H1 (cell line): ENCODE measurements at regions not wholly inside any gene's neighbourhood (a gene's known extent, or its start where the extent isn't known, plus 50 kb on each side); places are given as distances from the start of the nearest gene placed in this dataset.

Experiments
- CTCF ChIA-PET: fragments of 300-600 bp; sonication (Branson Sonifier 250); formaldehyde crosslinking; loops from one replicate; lab custom pipeline; 2021; ENCODE audit not compliant: partially characterized antibody; lab: Charles Lee
- POLR2A ChIA-PET: fragments of 300-600 bp; sonication (Branson Sonifier 250); formaldehyde crosslinking; loops from one replicate; lab custom pipeline; 2021; ENCODE audit warnings: inconsistent platforms; ENCODE audit not compliant: partially characterized antibody; lab: Charles Lee
- DNase-seq, 2 experiments: peaks; one replicate each; pipeline versions ENCODE4 v3.0.0 to v3.0.0-alpha.2; 2010 to 2022; ENCODE audit warnings: low spot score in 2 of 2, low read depth in 1 of 2, mixed read lengths in 1 of 2
- FAIRE-seq: peaks from 2 replicates; lab custom pipeline; 2011; peaks lifted over from hg19 to GRCh38; lab: Jason Lieb, UNC
- H2AFZ ChIP-seq: 2 replicates; pipeline ENCODE4 v1.8.1; 2012; ENCODE audit warnings: low read length, inconsistent platforms
- H2AK5ac ChIP-seq: 2 replicates; pipeline ENCODE4 v1.6.1; 2013; ENCODE audit warnings: low read depth, low read length
- H2BK120ac ChIP-seq: replicated peaks from 2 replicates; pipeline ENCODE3; 2013; ENCODE audit warnings: low read depth, low read length, inconsistent platforms
- H2BK12ac ChIP-seq: 2 replicates; pipeline ENCODE4 v1.6.1; 2013; ENCODE audit warnings: low read depth, low read length
- H2BK15ac ChIP-seq: 2 replicates; pipeline ENCODE4 v1.6.1; 2013; ENCODE audit warnings: low read length
- H2BK20ac ChIP-seq: 2 replicates; pipeline ENCODE4 v1.6.1; 2013; ENCODE audit warnings: low read length
- H2BK5ac ChIP-seq: 2 replicates; pipeline ENCODE4 v1.6.1; 2013; ENCODE audit warnings: low read depth, low read length
- H3K14ac ChIP-seq: 2 replicates; pipeline ENCODE4 v1.6.1; 2013; ENCODE audit warnings: inconsistent platforms; ENCODE audit not compliant: insufficient read length
- H3K18ac ChIP-seq: 2 replicates; pipeline ENCODE4 v1.6.1; 2013; ENCODE audit warnings: low read length; ENCODE audit errors: extremely low read depth
- H3K23ac ChIP-seq: 2 replicates; pipeline ENCODE4 v1.6.1; 2013; ENCODE audit warnings: inconsistent platforms; ENCODE audit not compliant: insufficient read length
- H3K23me2 ChIP-seq: 2 replicates; pipeline ENCODE4 v1.6.1; 2013; ENCODE audit warnings: low read depth, low read length
- H3K27ac ChIP-seq: 2 replicates; pipeline ENCODE4 v1.6.1; 2011; ENCODE audit warnings: low read depth, low read length, inconsistent platforms
- H3K27me3 ChIP-seq, 4 experiments: replicated peaks in 1 of 4; 1 replicate in 1 of 4; 2 replicates in 3 of 4; pipeline versions ENCODE4 v1.6.1 to v1.8.1; 2011 to 2013; ENCODE audit warnings: low read length in 3 of 4, mild to moderate bottlenecking in 3 of 4, inconsistent platforms in 2 of 4, mixed read lengths in 2 of 4, moderate library complexity in 1 of 4; ENCODE audit not compliant: control insufficient read depth in 3 of 4, insufficient read depth in 3 of 4; ENCODE audit errors: extremely low read depth in 1 of 4
- H3K36me3 ChIP-seq, 4 experiments: 2 replicates each; pipeline versions ENCODE4 v1.6.1 to v1.8.1; 2011 to 2013; ENCODE audit warnings: mild to moderate bottlenecking in 4 of 4, low read length in 3 of 4, moderate library complexity in 2 of 4, control low read depth in 1 of 4, inconsistent platforms in 1 of 4; ENCODE audit not compliant: insufficient read depth in 4 of 4, control insufficient read depth in 2 of 4
- H3K4ac ChIP-seq: replicated peaks from 2 replicates; pipeline ENCODE3; 2013; ENCODE audit warnings: low read length, low read depth, mixed read lengths, inconsistent platforms; ENCODE audit not compliant: insufficient read length
- H3K4me1 ChIP-seq, 4 experiments: replicated peaks in 1 of 4; 1 replicate in 1 of 4; 2 replicates in 3 of 4; pipeline versions ENCODE4 v1.6.1 to v1.8.1; 2011 to 2013; ENCODE audit warnings: low read length in 3 of 4, inconsistent platforms in 2 of 4, mixed read lengths in 1 of 4; ENCODE audit not compliant: insufficient read depth in 4 of 4, control insufficient read depth in 3 of 4
- H3K4me2 ChIP-seq, 2 experiments: 2 replicates each; pipeline versions ENCODE4 v1.6.1 to v1.8.1; 2011 to 2013; ENCODE audit warnings: low read depth in 2 of 2, low read length in 2 of 2, control low read depth in 1 of 2, inconsistent platforms in 1 of 2, mild to moderate bottlenecking in 1 of 2; ENCODE audit not compliant: insufficient read depth in 1 of 2
- H3K4me3 ChIP-seq, 4 experiments: fragments of 200-600, 300-600 bp in 1 of 4; sonication (generic), shearing (Covaris generic), sonication (Bioruptor Twin) in 1 of 4; 2 replicates each; pipeline versions ENCODE4 v1.5.1 to v1.8.1; 2011 to 2016; ENCODE audit warnings: low read length in 4 of 4, low read depth in 3 of 4, control low read depth in 2 of 4, inconsistent platforms in 2 of 4, mild to moderate bottlenecking in 2 of 4, mixed read lengths in 1 of 4, moderate library complexity in 1 of 4; ENCODE audit not compliant: insufficient read depth in 2 of 4; ENCODE audit errors: extremely low read depth in 1 of 4
- H3K56ac ChIP-seq: replicated peaks from 2 replicates; pipeline ENCODE3; 2013; ENCODE audit warnings: low read depth, mild to moderate bottlenecking, mixed read lengths, low read length, inconsistent platforms; ENCODE audit not compliant: insufficient read length
- H3K79me1 ChIP-seq: 2 replicates; pipeline ENCODE4 v1.6.1; 2013; ENCODE audit warnings: low read depth, low read length, control low read depth
- H3K79me2 ChIP-seq, 2 experiments: 2 replicates each; pipeline versions ENCODE4 v1.6.1 to v1.8.1; 2012 to 2013; ENCODE audit warnings: low read length in 2 of 2, mild to moderate bottlenecking in 2 of 2, inconsistent platforms in 1 of 2; ENCODE audit not compliant: insufficient read depth in 2 of 2, control insufficient read depth in 1 of 2
- H3K9ac ChIP-seq, 4 experiments: replicated peaks in 1 of 4; 1 replicate in 1 of 4; 2 replicates in 3 of 4; pipeline versions ENCODE4 v1.6.1 to v1.8.1; 2011 to 2013; ENCODE audit warnings: low read depth in 3 of 4, low read length in 3 of 4, control low read depth in 2 of 4, mild to moderate bottlenecking in 2 of 4, moderate library complexity in 2 of 4, inconsistent platforms in 1 of 4; ENCODE audit errors: extremely low read depth in 1 of 4
- H3K9me3 ChIP-seq, 2 experiments: 2 replicates each; pipeline versions ENCODE4 v1.6.1 to v1.8.1; 2012 to 2013; ENCODE audit warnings: mild to moderate bottlenecking in 2 of 2, moderate library complexity in 2 of 2, control low read depth in 1 of 2, inconsistent platforms in 1 of 2, low read depth in 1 of 2, low read length in 1 of 2, mixed read lengths in 1 of 2; ENCODE audit not compliant: insufficient read depth in 2 of 2
- H4K20me1 ChIP-seq, 2 experiments: replicated peaks in 1 of 2; 2 replicates each; pipeline versions ENCODE3 to v1.8.1; 2011 to 2013; ENCODE audit warnings: inconsistent platforms in 2 of 2, low read length in 2 of 2, mild to moderate bottlenecking in 1 of 2; ENCODE audit not compliant: insufficient read depth in 2 of 2, control insufficient read depth in 1 of 2
- H4K5ac ChIP-seq: 2 replicates; pipeline ENCODE4 v1.6.1; 2013; ENCODE audit warnings: low read length, low read depth, mixed read lengths, inconsistent platforms; ENCODE audit not compliant: insufficient read length
- H4K8ac ChIP-seq: 2 replicates; pipeline ENCODE4 v1.8.0; 2013; ENCODE audit warnings: mild to moderate bottlenecking, moderate library complexity, low read length, inconsistent platforms; ENCODE audit not compliant: insufficient read depth; ENCODE audit errors: extremely low read depth
- H4K91ac ChIP-seq: replicated peaks from 2 replicates; pipeline ENCODE3; 2013; ENCODE audit warnings: low read length, mixed read lengths, inconsistent platforms; ENCODE audit not compliant: insufficient read length
- PHF8 ChIP-seq: fragments of 200-600 bp; sonication (generic); conservative IDR thresholded peaks from 2 replicates; pipeline ENCODE4 v1.7.1; 2012; ENCODE audit warnings: low read depth, mild to moderate bottlenecking, inconsistent platforms, low read length, moderate library complexity
- RAD21 ChIP-seq, 2 experiments: IDR thresholded peaks in 1 of 2; conservative IDR thresholded peaks in 1 of 2; 2 replicates each; pipeline ENCODE4 v1.6.1; 2011; ENCODE audit warnings: low read depth in 2 of 2, low read length in 2 of 2, improper control_type of control experiment in 1 of 2, inconsistent platforms in 1 of 2, mild to moderate bottlenecking in 1 of 2, moderate library complexity in 1 of 2
- YY1 ChIP-seq: IDR thresholded peaks from 2 replicates; pipeline ENCODE4 v1.6.1; 2011; ENCODE audit warnings: low read depth, mild to moderate bottlenecking, low read length
- WGBS, 2 experiments: shearing (Covaris generic) in 1 of 2; methylation state at CpG; one replicate each; pipeline versions ENCODE4 v1.1.6 to v1.1.7; 2013 to 2015; ENCODE audit warnings: low lambda C conversion rate in 2 of 2, mixed read lengths in 2 of 2, inconsistent platforms in 1 of 2, low coverage in 1 of 2, missing lambda C conversion rate in 1 of 2; ENCODE audit not compliant: insufficient replicate concordance in 2 of 2, insufficient coverage in 1 of 2, insufficient read length in 1 of 2; ENCODE audit errors: extremely low coverage in 1 of 2, missing lambda C conversion rate in 1 of 2; 5-methylcytosine and 5-hydroxymethylcytosine counted together
- TF ChIP-seq, protein P1 (sequence below), 3 experiments: IDR thresholded peaks; 1 replicate in 2 of 3; 2 replicates in 1 of 3; pipeline versions ENCODE4 v1.5.1 to v1.6.1; 2011; ENCODE audit warnings: low read length in 3 of 3, mild to moderate bottlenecking in 3 of 3, inconsistent platforms in 2 of 3, low read depth in 1 of 3, moderate library complexity in 1 of 3; ENCODE audit not compliant: insufficient read depth in 1 of 3; ENCODE audit errors: control extremely low read depth in 1 of 3

DNA sequence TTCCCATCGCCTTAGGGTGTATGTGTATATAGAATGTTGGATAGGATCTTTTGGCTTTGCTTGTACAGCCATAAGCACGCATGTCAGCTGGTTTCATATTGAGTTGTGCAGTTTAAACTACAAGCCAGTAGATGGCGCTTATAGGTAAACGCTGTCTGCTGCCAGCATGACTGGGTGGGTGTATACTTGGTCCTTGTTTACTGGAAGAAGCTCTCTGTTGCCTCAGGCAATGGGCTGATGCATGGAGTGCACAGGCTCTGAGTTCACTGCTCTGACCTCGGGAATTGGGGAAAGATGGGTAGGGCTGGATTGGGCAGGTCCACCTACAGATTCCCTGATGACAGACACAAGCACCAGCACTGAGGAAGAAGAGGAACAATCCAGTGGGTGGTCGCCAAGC lies 831.5 kb downstream of the STIM2 start:
- Histone ChIP-seq H2BK5ac (no peak overlapping the region), H4K91ac (no peak overlapping the region), H3K4me1 (no peaks in the 10 kb centered on the region; a peak in 1 of 7 replicates), H3K4me2 (no peak overlapping the region), H3K27ac (no peak overlapping the region), H4K8ac (no peak overlapping the region; the same call in 1 of the 2 replicates), H2AFZ (peak overlapping the region; percentile 100), H3K9me3 (no peaks in the 10 kb centered on the region), H4K20me1 (no peaks in the 10 kb centered on the region), H3K23ac (no peak overlapping the region), H2BK120ac (no peak overlapping the region), H2AK5ac (no peak overlapping the region), H3K36me3 (no peaks in the 10 kb centered on the region), H3K4ac (no peak overlapping the region), H4K5ac (no peak overlapping the region), H3K79me1 (no peaks in the 10 kb centered on the region), H2BK15ac (no peak overlapping the region), H3K18ac (no peak overlapping the region), H3K79me2 (no peaks in the 10 kb centered on the region), H2BK12ac (no peak overlapping the region), H3K27me3 (no peaks in the 10 kb centered on the region), H3K9ac (no peak overlapping the region), H2BK20ac (no peak overlapping the region), H3K14ac (no peak overlapping the region), H3K56ac (no peak overlapping the region), H3K23me2 (no peaks in the 10 kb centered on the region), H3K4me3 (no peak overlapping the region)
- FAIRE-seq = peak; percentile 77
- POLR2A ChIA-PET = no interaction called here
- DNase-seq = no peak
- WGBS, 2 experiments = 27% methylated on average over 5 of the region's 6 CpGs; no CpG with 5 or more reads in 1 of the 2 experiments
- TF ChIP-seq PHF8 = no peak
- TF ChIP-seq YY1 = no peak
- TF ChIP-seq, protein P1, sequence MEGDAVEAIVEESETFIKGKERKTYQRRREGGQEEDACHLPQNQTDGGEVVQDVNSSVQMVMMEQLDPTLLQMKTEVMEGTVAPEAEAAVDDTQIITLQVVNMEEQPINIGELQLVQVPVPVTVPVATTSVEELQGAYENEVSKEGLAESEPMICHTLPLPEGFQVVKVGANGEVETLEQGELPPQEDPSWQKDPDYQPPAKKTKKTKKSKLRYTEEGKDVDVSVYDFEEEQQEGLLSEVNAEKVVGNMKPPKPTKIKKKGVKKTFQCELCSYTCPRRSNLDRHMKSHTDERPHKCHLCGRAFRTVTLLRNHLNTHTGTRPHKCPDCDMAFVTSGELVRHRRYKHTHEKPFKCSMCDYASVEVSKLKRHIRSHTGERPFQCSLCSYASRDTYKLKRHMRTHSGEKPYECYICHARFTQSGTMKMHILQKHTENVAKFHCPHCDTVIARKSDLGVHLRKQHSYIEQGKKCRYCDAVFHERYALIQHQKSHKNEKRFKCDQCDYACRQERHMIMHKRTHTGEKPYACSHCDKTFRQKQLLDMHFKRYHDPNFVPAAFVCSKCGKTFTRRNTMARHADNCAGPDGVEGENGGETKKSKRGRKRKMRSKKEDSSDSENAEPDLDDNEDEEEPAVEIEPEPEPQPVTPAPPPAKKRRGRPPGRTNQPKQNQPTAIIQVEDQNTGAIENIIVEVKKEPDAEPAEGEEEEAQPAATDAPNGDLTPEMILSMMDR (IDR thresholded peaks at IDR 0.05; ENCODE audit: control extremely low read depth in 1 of 3, insufficient read depth in 1 of 3, low read depth in 1 of 3, low read length in 3 of 3) = peak; percentile 7 to 80 (median 48)
- peak; percentile 63 to 69 for TF ChIP-seq RAD21 (IDR thresholded peaks at IDR 0.05 in 1 of 2, conservative IDR thresholded peaks at IDR 0.05 in 1 of 2; ENCODE audit: low read depth in 2 of 2, low read length in 2 of 2)
- CTCF ChIA-PET = interaction anchor here (0.6 to 4.1 kb wide), 23 partner anchors 8 to 912 kb away, joined by 3 to 34 read pairs (median 3); no protein-coding TSS in a partner anchor
